SK-N-SH treated with all-trans-retinoic acid at 6 μM for 48 hours (cell line): ENCODE measurements at regions not wholly inside any gene's neighbourhood (a gene's known extent, or its start where the extent isn't known, plus 50 kb on each side); places are given as distances from the start of the nearest gene placed in this dataset.

Source experiments
- ATAC-seq: fragments of 200-7000 bp; cut with Tn5 transposase; 3 replicates; pipeline ENCODE4 v1.9.1; 2020; ENCODE audit warnings: mild to moderate bottlenecking, moderate library complexity
- ARNTL ChIP-seq: fragments of 450-650 bp; formaldehyde crosslinking; IDR thresholded peaks from 2 replicates; pipeline ENCODE4 v1.5.0; 2020; ENCODE audit warnings: low read depth, mild to moderate bottlenecking, moderate library complexity, borderline replicate concordance
- BACH2 ChIP-seq: fragments of 250-450 bp; sonication (Bioruptor Pico); IDR thresholded peaks from 2 replicates; pipeline ENCODE4 v1.9.0; 2021; ENCODE audit warnings: mild to moderate bottlenecking, borderline replicate concordance
- CSDC2 ChIP-seq: fragments of 250-450 bp; sonication (Bioruptor Pico); IDR thresholded peaks from 2 replicates; pipeline ENCODE4 v1.5.0; 2020; ENCODE audit warnings: mild to moderate bottlenecking, moderate library complexity
- CSRNP3 ChIP-seq: fragments of 250-450 bp; sonication (Bioruptor Pico); IDR thresholded peaks from 2 replicates; pipeline ENCODE4 v1.5.1; 2021; ENCODE audit warnings: mild to moderate bottlenecking, moderate library complexity
- ESRRG ChIP-seq: fragments of 250-450 bp; sonication (Bioruptor Pico); IDR thresholded peaks from 2 replicates; pipeline ENCODE4 v1.6.1; 2021; ENCODE audit warnings: mild to moderate bottlenecking
- ISL1 ChIP-seq: fragments of 250-450 bp; sonication (Bioruptor Pico); IDR thresholded peaks from 2 replicates; pipeline ENCODE4 v2.1.2; 2022; ENCODE audit warnings: mild to moderate bottlenecking, moderate library complexity
- OSR1 ChIP-seq: fragments of 250-450 bp; sonication (Bioruptor Pico); IDR thresholded peaks from 2 replicates; pipeline ENCODE4 v1.8.0; 2022; ENCODE audit warnings: moderate library complexity, mild to moderate bottlenecking, inconsistent platforms
- PATZ1 ChIP-seq: fragments of 250-450 bp; sonication (Bioruptor Pico); IDR thresholded peaks from 2 replicates; pipeline ENCODE4 v1.8.0; 2020; ENCODE audit warnings: mild to moderate bottlenecking, moderate library complexity, borderline replicate concordance
- RARB ChIP-seq: fragments of 250-450 bp; sonication (Bioruptor Pico); IDR thresholded peaks from 2 replicates; pipeline ENCODE4 v1.8.0; 2021; ENCODE audit warnings: mild to moderate bottlenecking, moderate library complexity
- SNAI2 ChIP-seq: fragments of 250-450 bp; sonication (Bioruptor Pico); IDR thresholded peaks from 2 replicates; pipeline ENCODE4 v1.5.0; 2020; ENCODE audit warnings: mild to moderate bottlenecking, moderate library complexity
- TCF4 ChIP-seq: fragments of 250-450 bp; sonication (Bioruptor Pico); IDR thresholded peaks from 2 replicates; pipeline ENCODE4 v1.8.0; 2021; ENCODE audit warnings: mild to moderate bottlenecking, moderate library complexity, borderline replicate concordance
- TOX ChIP-seq: fragments of 250-450 bp; sonication (Bioruptor Pico); IDR thresholded peaks from 2 replicates; pipeline ENCODE4 v1.8.0; 2021; ENCODE audit warnings: mild to moderate bottlenecking, moderate library complexity, borderline replicate concordance
- ZFP3 ChIP-seq: fragments of 250-450 bp; sonication (Bioruptor Pico); IDR thresholded peaks from 2 replicates; pipeline ENCODE4 v1.5.0; 2020; ENCODE audit warnings: mild to moderate bottlenecking, moderate library complexity
- ZFP30 ChIP-seq: fragments of 450-650 bp; formaldehyde crosslinking; IDR thresholded peaks from 2 replicates; pipeline ENCODE4 v1.5.0; 2022; ENCODE audit warnings: mild to moderate bottlenecking, moderate library complexity
- ZNF565 ChIP-seq: fragments of 450-650 bp; formaldehyde crosslinking; conservative IDR thresholded peaks from 2 replicates; pipeline ENCODE4 v1.5.0; 2020; ENCODE audit warnings: low read depth, mild to moderate bottlenecking, moderate library complexity
- ZNF70 ChIP-seq: fragments of 450-650 bp; formaldehyde crosslinking; IDR thresholded peaks from 2 replicates; pipeline ENCODE4 v1.5.0; 2020; ENCODE audit warnings: mild to moderate bottlenecking, moderate library complexity
- ZNF8 ChIP-seq: fragments of 450-650 bp; formaldehyde crosslinking; IDR thresholded peaks from 2 replicates; pipeline ENCODE4 v1.5.0; 2020; ENCODE audit warnings: mild to moderate bottlenecking, moderate library complexity
- TF ChIP-seq, protein P1 (sequence below): fragments of 250-450 bp; sonication (Bioruptor Pico); IDR thresholded peaks from 2 replicates; pipeline ENCODE4 v1.5.0; 2020; ENCODE audit warnings: mild to moderate bottlenecking, moderate library complexity
- TF ChIP-seq, protein P2 (sequence below): fragments of 250-450 bp; sonication (Bioruptor Pico); IDR thresholded peaks from 2 replicates; pipeline ENCODE4 v1.5.1; 2020; ENCODE audit warnings: low read depth, mild to moderate bottlenecking, moderate library complexity
- TF ChIP-seq, protein P3 (sequence below): fragments of 250-450 bp; sonication (Bioruptor Pico); IDR thresholded peaks from 2 replicates; pipeline ENCODE4 v1.8.0; 2021; ENCODE audit warnings: low read depth, mild to moderate bottlenecking, moderate library complexity, borderline replicate concordance

DNA sequence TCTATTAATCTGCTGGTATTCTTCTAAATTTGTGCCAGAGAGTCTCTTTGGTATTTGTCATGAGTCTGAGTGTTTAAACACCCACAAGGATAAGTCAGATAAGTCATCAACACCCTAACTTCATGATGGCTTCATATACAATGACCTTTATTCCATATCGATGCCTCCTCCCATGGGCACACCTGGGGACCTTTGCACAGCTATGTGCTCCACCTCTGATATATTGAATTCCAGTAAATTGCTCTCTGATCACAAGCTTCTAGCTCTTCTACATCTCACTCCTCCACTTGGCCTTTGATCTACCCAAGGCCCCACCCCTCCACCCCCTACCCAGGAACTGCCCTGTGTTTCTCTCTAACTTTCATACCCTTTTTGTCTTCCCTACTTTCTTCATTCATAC, 102.7 kb upstream of the MIER3 start:
- no peak for ATAC-seq
- TF ChIP-seq ESRRG (CRISPR knock-in tag), result no peak
- TF ChIP-seq SNAI2 (CRISPR knock-in tag), result no peak
- TF ChIP-seq BACH2 (CRISPR knock-in tag), result no peak
- TF ChIP-seq, protein P1, sequence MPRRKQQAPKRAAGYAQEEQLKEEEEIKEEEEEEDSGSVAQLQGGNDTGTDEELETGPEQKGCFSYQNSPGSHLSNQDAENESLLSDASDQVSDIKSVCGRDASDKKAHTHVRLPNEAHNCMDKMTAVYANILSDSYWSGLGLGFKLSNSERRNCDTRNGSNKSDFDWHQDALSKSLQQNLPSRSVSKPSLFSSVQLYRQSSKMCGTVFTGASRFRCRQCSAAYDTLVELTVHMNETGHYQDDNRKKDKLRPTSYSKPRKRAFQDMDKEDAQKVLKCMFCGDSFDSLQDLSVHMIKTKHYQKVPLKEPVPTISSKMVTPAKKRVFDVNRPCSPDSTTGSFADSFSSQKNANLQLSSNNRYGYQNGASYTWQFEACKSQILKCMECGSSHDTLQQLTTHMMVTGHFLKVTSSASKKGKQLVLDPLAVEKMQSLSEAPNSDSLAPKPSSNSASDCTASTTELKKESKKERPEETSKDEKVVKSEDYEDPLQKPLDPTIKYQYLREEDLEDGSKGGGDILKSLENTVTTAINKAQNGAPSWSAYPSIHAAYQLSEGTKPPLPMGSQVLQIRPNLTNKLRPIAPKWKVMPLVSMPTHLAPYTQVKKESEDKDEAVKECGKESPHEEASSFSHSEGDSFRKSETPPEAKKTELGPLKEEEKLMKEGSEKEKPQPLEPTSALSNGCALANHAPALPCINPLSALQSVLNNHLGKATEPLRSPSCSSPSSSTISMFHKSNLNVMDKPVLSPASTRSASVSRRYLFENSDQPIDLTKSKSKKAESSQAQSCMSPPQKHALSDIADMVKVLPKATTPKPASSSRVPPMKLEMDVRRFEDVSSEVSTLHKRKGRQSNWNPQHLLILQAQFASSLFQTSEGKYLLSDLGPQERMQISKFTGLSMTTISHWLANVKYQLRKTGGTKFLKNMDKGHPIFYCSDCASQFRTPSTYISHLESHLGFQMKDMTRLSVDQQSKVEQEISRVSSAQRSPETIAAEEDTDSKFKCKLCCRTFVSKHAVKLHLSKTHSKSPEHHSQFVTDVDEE, result no peak
- no peak for TF ChIP-seq ZNF8 (CRISPR knock-in tag)
- no peak for TF ChIP-seq ZNF70 (CRISPR knock-in tag)
- no peak for TF ChIP-seq TCF4 (CRISPR knock-in tag)
- TF ChIP-seq CSRNP3 (CRISPR knock-in tag), result no peak
- no peak for TF ChIP-seq OSR1 (CRISPR knock-in tag)
- TF ChIP-seq, protein P2, sequence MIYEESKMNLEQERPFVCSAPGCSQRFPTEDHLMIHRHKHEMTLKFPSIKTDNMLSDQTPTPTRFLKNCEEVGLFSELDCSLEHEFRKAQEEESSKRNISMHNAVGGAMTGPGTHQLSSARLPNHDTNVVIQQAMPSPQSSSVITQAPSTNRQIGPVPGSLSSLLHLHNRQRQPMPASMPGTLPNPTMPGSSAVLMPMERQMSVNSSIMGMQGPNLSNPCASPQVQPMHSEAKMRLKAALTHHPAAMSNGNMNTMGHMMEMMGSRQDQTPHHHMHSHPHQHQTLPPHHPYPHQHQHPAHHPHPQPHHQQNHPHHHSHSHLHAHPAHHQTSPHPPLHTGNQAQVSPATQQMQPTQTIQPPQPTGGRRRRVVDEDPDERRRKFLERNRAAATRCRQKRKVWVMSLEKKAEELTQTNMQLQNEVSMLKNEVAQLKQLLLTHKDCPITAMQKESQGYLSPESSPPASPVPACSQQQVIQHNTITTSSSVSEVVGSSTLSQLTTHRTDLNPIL (CRISPR knock-in tag), result no peak
- no peak for TF ChIP-seq CSDC2 (CRISPR knock-in tag)
- no peak for TF ChIP-seq ISL1
- no peak for TF ChIP-seq ZFP3 (CRISPR knock-in tag)
- no peak for TF ChIP-seq TOX (CRISPR knock-in tag)
- TF ChIP-seq ZNF565, result no peak
- no peak for TF ChIP-seq ZFP30 (CRISPR knock-in tag)
- TF ChIP-seq RARB (CRISPR knock-in tag), result no peak
- no peak for TF ChIP-seq ARNTL (CRISPR knock-in tag)
- TF ChIP-seq, protein P3, sequence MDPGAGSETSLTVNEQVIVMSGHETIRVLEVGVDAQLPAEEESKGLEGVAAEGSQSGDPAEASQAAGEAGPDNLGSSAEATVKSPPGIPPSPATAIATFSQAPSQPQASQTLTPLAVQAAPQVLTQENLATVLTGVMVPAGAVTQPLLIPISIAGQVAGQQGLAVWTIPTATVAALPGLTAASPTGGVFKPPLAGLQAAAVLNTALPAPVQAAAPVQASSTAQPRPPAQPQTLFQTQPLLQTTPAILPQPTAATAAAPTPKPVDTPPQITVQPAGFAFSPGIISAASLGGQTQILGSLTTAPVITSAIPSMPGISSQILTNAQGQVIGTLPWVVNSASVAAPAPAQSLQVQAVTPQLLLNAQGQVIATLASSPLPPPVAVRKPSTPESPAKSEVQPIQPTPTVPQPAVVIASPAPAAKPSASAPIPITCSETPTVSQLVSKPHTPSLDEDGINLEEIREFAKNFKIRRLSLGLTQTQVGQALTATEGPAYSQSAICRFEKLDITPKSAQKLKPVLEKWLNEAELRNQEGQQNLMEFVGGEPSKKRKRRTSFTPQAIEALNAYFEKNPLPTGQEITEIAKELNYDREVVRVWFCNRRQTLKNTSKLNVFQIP (CRISPR knock-in tag), result no peak

DNA sequence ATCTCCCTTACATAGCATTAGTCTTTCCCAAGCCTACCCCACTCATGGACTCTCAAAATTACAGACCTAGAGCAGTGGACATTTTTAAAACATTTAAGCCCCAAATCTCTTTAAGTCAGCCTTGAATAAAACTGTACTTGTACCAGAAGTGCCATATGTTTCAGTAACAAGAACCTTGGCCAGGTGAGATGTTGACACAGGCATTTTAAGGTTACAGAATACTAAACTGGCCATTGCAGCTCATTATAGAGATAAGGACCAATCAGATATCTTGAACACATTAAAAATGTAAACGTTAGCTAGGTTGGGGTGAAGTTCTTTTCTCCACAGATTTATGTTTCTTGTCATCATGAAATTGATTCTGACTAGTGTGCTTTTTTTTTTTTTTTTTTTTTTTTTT, 103.8 kb upstream of the MIER3 start:
- no peak for ATAC-seq
- TF ChIP-seq ZFP30 (CRISPR knock-in tag), result no peak
- TF ChIP-seq TOX (CRISPR knock-in tag), result no peak
- no peak for TF ChIP-seq ZFP3 (CRISPR knock-in tag)
- no peak for TF ChIP-seq ESRRG (CRISPR knock-in tag)
- no peak for TF ChIP-seq SNAI2 (CRISPR knock-in tag)
- no peak for TF ChIP-seq PATZ1 (CRISPR knock-in tag)
- TF ChIP-seq, protein P1, result no peak
